Osteoblast (primary cell): ENCODE measurements at regions not wholly inside any gene's neighbourhood (a gene's known extent, or its start where the extent isn't known, plus 50 kb on each side); places are given as distances from the start of the nearest gene placed in this dataset.

Source experiments
- DNase-seq: peaks from one replicate; pipeline ENCODE4 v3.0.0; 2011; ENCODE audit warnings: low spot score, mixed read lengths; ENCODE audit not compliant: insufficient read length; ENCODE audit errors: missing footprints
- H2AFZ ChIP-seq: 2 replicates; pipeline ENCODE4 v1.6.0; 2011; ENCODE audit warnings: mild to moderate bottlenecking, low read length
- H3K27ac ChIP-seq: 2 replicates; pipeline ENCODE4 v1.5.1; 2011; ENCODE audit warnings: mild to moderate bottlenecking, low read depth, low read length, moderate library complexity
- H3K27me3 ChIP-seq: 2 replicates; pipeline ENCODE4 v1.6.0; 2012; ENCODE audit warnings: mild to moderate bottlenecking, control low read depth, inconsistent platforms, low read length, moderate library complexity; ENCODE audit not compliant: insufficient read depth
- H3K36me3 ChIP-seq: 2 replicates; pipeline ENCODE4 v1.5.1; 2011; ENCODE audit warnings: mild to moderate bottlenecking, low read length, control low read depth, moderate library complexity; ENCODE audit not compliant: insufficient read depth
- H3K4me1 ChIP-seq: 2 replicates; pipeline ENCODE4 v1.5.1; 2011; ENCODE audit warnings: mild to moderate bottlenecking, low read length, control low read depth, moderate library complexity; ENCODE audit not compliant: insufficient read depth
- H3K4me2 ChIP-seq: 2 replicates; pipeline ENCODE4 v1.6.0; 2011; ENCODE audit warnings: mild to moderate bottlenecking, low read length; ENCODE audit not compliant: insufficient read depth
- H3K4me3 ChIP-seq: fragments of 200-600 bp; sonication (generic); 3 replicates; pipeline ENCODE4 v1.5.1; 2012; ENCODE audit warnings: mild to moderate bottlenecking, low read length, inconsistent platforms; ENCODE audit not compliant: insufficient read depth
- H3K79me2 ChIP-seq: 2 replicates; pipeline ENCODE4 v1.6.0; 2012; ENCODE audit warnings: mild to moderate bottlenecking, low read length, control low read depth, inconsistent platforms; ENCODE audit not compliant: insufficient read depth
- H3K9me3 ChIP-seq: 2 replicates; pipeline ENCODE4 v1.5.1; 2011; ENCODE audit warnings: low read depth, low read length, control low read depth
- H4K20me1 ChIP-seq: 2 replicates; pipeline ENCODE4 v1.6.0; 2012; ENCODE audit warnings: mild to moderate bottlenecking, low read length, control low read depth; ENCODE audit not compliant: insufficient read depth
- TF ChIP-seq, protein P1 (sequence below): IDR thresholded peaks from 2 replicates; pipeline ENCODE4 v1.5.1; 2011; ENCODE audit warnings: mild to moderate bottlenecking, low read depth, low read length, moderate library complexity; ENCODE audit errors: extremely low read depth

DNA sequence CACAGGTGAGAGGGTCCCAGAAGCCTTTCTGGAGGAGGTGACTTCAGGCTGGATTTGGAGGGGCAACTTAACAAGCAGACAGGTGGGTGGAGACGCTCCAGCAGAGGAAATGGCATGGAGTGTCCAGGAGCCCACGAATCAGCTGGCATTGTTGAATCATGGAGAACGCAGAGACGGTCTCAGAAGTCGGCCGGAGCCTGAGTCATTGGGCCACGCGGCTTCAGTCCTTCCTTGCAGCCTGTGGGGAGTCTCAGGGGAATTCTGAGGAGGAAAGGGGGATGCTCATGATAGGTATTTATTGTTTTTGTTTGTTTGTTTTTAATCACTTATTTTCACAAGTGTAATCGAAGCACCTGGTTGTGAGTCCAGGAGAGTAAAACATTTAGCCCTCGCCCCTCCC is 184.6 kb upstream of the HDAC4 start:
- H3K27me3 ChIP-seq: no peaks in the 10 kb centered on the region
- TF ChIP-seq, protein P1, sequence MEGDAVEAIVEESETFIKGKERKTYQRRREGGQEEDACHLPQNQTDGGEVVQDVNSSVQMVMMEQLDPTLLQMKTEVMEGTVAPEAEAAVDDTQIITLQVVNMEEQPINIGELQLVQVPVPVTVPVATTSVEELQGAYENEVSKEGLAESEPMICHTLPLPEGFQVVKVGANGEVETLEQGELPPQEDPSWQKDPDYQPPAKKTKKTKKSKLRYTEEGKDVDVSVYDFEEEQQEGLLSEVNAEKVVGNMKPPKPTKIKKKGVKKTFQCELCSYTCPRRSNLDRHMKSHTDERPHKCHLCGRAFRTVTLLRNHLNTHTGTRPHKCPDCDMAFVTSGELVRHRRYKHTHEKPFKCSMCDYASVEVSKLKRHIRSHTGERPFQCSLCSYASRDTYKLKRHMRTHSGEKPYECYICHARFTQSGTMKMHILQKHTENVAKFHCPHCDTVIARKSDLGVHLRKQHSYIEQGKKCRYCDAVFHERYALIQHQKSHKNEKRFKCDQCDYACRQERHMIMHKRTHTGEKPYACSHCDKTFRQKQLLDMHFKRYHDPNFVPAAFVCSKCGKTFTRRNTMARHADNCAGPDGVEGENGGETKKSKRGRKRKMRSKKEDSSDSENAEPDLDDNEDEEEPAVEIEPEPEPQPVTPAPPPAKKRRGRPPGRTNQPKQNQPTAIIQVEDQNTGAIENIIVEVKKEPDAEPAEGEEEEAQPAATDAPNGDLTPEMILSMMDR: no peak
- H3K4me1 ChIP-seq: no peaks in the 10 kb centered on the region
- no peak overlapping the region for H3K4me3 ChIP-seq
- H3K4me2 ChIP-seq: no peak overlapping the region
- DNase-seq: no peak
- H3K9me3 ChIP-seq: no peaks in the 10 kb centered on the region
- no peak overlapping the region for H3K27ac ChIP-seq
- no peaks in the 10 kb centered on the region for H4K20me1 ChIP-seq
- H2AFZ ChIP-seq: no peak overlapping the region
- no peaks in the 10 kb centered on the region for H3K36me3 ChIP-seq
- no peaks in the 10 kb centered on the region for H3K79me2 ChIP-seq

DNA sequence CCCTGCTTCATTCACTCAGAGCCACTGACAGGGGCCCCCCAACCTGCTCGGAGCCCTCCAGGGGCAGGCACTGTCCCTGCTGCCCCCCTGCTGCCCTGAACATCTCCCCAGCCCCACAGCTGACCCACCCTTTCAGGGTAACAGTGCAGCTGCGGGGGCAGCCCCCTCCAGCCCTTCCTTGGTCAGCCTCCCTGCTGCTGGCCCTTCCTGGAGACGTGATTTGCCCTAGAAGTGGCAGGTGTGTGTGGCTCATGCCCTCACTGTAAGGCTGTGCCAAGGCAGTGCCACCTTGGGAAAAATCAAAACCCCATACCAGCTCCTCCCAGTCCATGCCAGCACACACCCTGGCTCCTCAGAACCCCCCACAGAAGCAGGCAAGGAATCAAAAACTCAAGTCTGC is 184.2 kb upstream of the HDAC4 start:
- Histone ChIP-seq H3K4me2 (no peak overlapping the region), H3K79me2 (no peaks in the 10 kb centered on the region), H3K9me3 (no peaks in the 10 kb centered on the region), H3K4me3 (no peak overlapping the region), H3K27ac (no peak overlapping the region), H2AFZ (no peak overlapping the region), H3K36me3 (no peaks in the 10 kb centered on the region), H3K27me3 (no peaks in the 10 kb centered on the region), H3K4me1 (no peaks in the 10 kb centered on the region), H4K20me1 (no peaks in the 10 kb centered on the region)
- TF ChIP-seq, protein P1: no peak
- DNase-seq: no peak

DNA sequence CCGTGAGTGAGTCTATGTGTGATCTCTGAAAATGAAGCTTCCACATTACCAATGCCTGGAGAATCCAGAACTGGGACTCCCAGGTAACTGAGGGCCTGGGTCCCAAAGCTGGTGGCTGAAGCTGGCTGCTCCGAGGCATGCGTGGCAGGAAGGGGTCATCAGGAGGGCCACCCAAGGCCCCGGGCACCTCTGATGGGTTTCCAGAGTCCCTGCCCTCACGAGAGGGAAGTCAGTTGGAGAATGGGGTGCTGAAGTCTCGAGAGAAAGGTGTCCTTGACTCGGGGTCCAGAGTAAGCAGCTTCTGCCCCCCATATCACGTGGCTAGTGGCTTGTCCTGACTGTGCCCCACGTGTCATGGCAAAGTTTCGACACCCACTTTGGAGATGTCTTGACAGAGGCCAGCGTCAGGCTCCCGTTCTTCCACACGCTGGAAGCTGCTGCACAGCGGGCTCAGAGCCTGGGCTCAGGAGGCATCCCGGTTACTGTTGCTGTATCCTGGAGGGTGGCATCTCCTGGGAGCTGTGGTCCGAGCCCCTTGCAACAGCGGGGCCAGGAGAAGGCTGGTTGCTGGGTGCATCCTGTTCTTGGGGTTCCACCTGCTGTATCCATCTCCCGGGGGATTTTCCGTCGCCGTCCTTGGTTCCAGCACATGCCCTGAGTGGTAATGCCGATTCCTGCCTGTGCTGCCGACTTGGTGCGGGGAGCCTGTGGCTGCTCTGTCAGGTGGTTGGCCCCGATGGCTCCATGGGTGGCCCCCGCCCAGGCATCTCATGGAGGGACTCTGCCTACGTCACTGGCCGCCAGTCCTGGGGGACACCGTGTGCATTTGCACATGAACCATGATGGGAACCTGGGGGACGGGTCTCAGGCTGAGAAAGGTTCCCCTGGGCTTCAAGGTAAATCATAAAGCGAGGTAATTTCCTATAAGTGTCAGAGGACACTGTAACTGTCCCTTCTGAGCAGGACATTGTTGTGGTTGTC is 183.3 kb upstream of the HDAC4 start:
- H3K4me1 ChIP-seq: no peaks in the 10 kb centered on the region
- no peaks in the 10 kb centered on the region for H3K36me3 ChIP-seq
- TF ChIP-seq, protein P1: no peak
- no peaks in the 10 kb centered on the region for H3K9me3 ChIP-seq
- no peak for DNase-seq
- no peak overlapping the region for H3K27ac ChIP-seq
- no peak overlapping the region for H3K4me3 ChIP-seq
- H3K4me2 ChIP-seq: no peak overlapping the region
- no peaks in the 10 kb centered on the region for H3K79me2 ChIP-seq
- no peaks in the 10 kb centered on the region for H3K27me3 ChIP-seq
- no peaks in the 10 kb centered on the region for H4K20me1 ChIP-seq
- H2AFZ ChIP-seq: no peak overlapping the region

DNA sequence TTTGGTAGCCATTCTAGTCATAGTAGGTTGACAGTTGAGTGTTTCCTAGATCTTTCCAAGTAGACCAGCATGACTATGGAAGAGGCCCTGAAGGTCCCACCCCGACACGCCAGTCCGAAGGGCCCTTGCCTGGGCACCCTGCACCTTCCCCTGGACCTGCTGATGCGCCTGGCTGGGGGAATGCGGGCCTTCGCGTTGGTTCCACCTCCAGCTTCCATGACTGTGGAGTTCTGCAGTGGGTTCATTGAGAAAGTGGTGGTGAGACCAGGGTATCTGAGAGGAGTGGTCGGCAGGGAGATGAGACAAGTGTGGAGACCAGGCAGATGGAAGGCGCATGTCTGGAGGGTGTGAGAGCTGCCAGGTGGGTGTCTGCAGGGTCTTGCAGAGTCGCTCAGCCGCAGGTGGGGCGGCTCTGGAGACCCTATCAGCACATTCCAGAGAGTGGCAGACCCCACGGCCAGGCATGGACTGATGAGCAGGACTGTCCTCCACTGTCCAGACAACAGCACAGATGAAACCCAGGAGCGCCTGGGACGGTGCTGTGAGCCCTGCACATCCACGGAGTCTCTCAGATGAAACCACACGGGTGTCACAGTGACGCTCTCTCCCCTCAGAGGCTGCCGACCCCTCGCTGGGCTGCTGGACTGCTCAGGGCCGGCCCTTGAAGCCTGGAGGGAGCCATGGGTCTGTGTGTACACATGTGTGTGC is 182.5 kb upstream of the HDAC4 start:
- Histone ChIP-seq H3K79me2 (no peaks in the 10 kb centered on the region), H4K20me1 (no peaks in the 10 kb centered on the region)
- TF ChIP-seq, protein P1: no peak

More for the DNA sequence above, 182.5 kb upstream of the HDAC4 start:
- Histone ChIP-seq H3K36me3 (no peaks in the 10 kb centered on the region), H3K27me3 (no peaks in the 10 kb centered on the region), H3K4me2 (no peak overlapping the region), H3K4me1 (no peaks in the 10 kb centered on the region), H3K4me3 (no peak overlapping the region), H3K27ac (no peak overlapping the region), H3K9me3 (no peaks in the 10 kb centered on the region), H2AFZ (no peak overlapping the region)
- no peak for DNase-seq
